ENCODE measurements at regions not wholly inside any gene's neighbourhood (a gene's known extent, or its start where the extent isn't known, plus 50 kb on each side); places are given as distances from the start of the nearest gene placed in this dataset.

- no peak for TF ChIP-seq KDM4B (IDR thresholded peaks at IDR 0.05; ENCODE audit: borderline replicate concordance in 2 of 2, low read depth in 1 of 2)
- TF ChIP-seq SIRT6 (IDR thresholded peaks at IDR 0.05; ENCODE audit: low read depth, low read length), result no peak
- no peak for TF ChIP-seq ETV6 (IDR thresholded peaks at IDR 0.05; ENCODE audit: borderline replicate concordance in 1 of 2, low read depth in 2 of 2, low read length in 1 of 2)
- TF ChIP-seq ETV6 (CRISPR knock-in tag; IDR thresholded peaks at IDR 0.05; ENCODE audit: borderline replicate concordance), result no peak
- TF ChIP-seq HEY1 (CRISPR knock-in tag; IDR thresholded peaks at IDR 0.05; ENCODE audit: borderline replicate concordance), result peak; percentile 38; the same call in 1 of the 2 replicates
- TF ChIP-seq POU5F1 (IDR thresholded peaks at IDR 0.05; ENCODE audit: borderline replicate concordance, low read depth, low read length, partially characterized antibody), result no peak
- TF ChIP-seq NFIC (IDR thresholded peaks at IDR 0.05), result peak; percentile 38; the same call in 1 of the 2 replicates
- no peak for TF ChIP-seq LARP7 (IDR thresholded peaks at IDR 0.05)
- TF ChIP-seq HDAC3 (IDR thresholded peaks at IDR 0.05; ENCODE audit: borderline replicate concordance, partially characterized antibody), result peak; percentile 27
- TF ChIP-seq FOXM1 (IDR thresholded peaks at IDR 0.05; ENCODE audit: low read depth), result no peak
- no peak for TF ChIP-seq FOXM1 (CRISPR knock-in tag; IDR thresholded peaks at IDR 0.05; ENCODE audit: low read depth)
- no peak for TF ChIP-seq ZNF639 (CRISPR knock-in tag; conservative IDR thresholded peaks at IDR 0.05 in 1 of 2, IDR thresholded peaks at IDR 0.05 in 1 of 2)
- no peak for TF ChIP-seq USF2 (CRISPR knock-in tag; IDR thresholded peaks at IDR 0.05)
- no peak for TF ChIP-seq YBX1 (IDR thresholded peaks at IDR 0.05)
- no peak for TF ChIP-seq CHD1 (IDR thresholded peaks at IDR 0.05; ENCODE audit: low read length)
- TF ChIP-seq ZBTB5 (IDR thresholded peaks at IDR 0.05), result no peak
- TF ChIP-seq FOXJ3 (CRISPR knock-in tag; IDR thresholded peaks at IDR 0.05), result no peak
- peak; percentile 83; the same call in 1 of the 2 replicates for TF ChIP-seq THRB (CRISPR knock-in tag; conservative IDR thresholded peaks at IDR 0.05)
- 0 out of 2 replicates have a peak, but pooled peaks have one; percentile 47 for TF ChIP-seq ZC3H8 (IDR thresholded peaks at IDR 0.05)
- TF ChIP-seq RBM39 (optimal IDR thresholded peaks at IDR 0.05; ENCODE audit: low read depth, low read length), result no peak
- TF ChIP-seq NR4A1 (CRISPR knock-in tag; IDR thresholded peaks at IDR 0.05), result no peak
- no peak for TF ChIP-seq NR4A1 (tag; IDR thresholded peaks at IDR 0.05)
- TF ChIP-seq MTA1 (IDR thresholded peaks at IDR 0.05; ENCODE audit: borderline replicate concordance), result 0 out of 2 replicates have a peak, but pooled peaks have one; percentile 44
Observed at GRCh38 chr3:170811928-170812591, 57.9 kb downstream of the RPL22L1 start (continued).

Data from K562 (cell line).